TTC549 (cell line): ENCODE measurements at regions not wholly inside any gene's neighbourhood (a gene's known extent, or its start where the extent isn't known, plus 50 kb on each side); places are given as distances from the start of the nearest gene placed in this dataset.

ENCODE experiments used
- FAIRE-seq: peaks from 2 replicates; lab custom pipeline; 2012; peaks lifted over from hg19 to GRCh38; lab: Jason Lieb, UNC

DNA sequence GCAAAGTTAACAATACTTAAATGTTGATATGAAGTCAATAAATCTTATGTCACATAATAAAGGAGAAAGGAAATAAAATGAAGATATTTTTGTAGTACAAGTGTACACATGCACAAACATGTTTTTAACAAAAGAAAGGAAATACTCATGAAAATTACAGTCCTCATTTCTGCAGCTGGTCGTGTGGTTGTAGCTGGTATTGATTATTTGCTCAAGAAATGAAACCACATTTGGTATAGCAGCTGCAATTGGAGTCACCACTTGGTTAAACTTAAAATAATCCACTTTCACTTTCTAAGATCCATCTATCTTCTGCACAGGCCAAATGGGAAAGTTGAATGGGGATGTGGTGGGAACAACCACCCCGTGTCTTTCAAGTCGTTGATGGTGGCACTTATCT lies 580.5 kb upstream of the NRXN1 start:
- FAIRE-seq: no peak

DNA sequence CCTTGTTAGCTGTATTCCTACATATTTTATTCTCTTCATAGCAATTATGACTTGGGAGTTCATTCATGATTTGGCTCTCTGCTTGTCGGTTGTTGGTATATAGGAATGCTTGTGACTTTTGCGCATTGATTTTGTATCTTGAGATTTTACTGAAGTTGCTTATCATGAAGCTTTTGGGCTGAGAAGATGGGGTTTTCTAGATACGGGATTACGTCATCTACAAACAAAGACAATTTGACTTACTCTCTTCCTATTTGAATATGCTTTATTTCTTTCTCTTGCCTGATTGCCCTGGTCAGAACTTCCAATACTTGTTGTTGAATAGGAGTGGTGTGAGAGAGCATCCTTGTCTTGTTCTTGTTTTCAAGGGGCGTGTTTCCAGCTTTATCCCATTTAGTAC lies 569.8 kb upstream of the NRXN1 start:
- no peak for FAIRE-seq

DNA sequence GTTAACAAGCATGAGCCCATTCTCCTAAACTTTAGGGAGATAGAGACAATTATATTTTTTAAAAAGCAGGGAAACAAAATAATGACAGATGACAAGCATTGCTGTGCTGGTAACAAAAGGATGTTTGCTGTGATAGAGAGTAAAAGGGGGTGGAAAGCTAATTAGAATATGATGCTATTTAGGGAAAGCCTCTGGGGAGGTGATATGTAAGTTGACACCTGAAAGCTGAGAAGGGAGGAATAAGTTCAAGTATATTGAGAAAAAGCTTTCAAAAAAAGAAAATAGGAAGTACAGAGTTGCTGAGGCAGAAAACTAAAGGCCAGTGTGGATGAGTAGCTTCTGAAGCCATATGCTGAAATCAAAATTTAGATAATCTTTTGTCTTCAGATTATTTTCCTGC lies 565.2 kb upstream of the NRXN1 start:
- no peak for FAIRE-seq

DNA sequence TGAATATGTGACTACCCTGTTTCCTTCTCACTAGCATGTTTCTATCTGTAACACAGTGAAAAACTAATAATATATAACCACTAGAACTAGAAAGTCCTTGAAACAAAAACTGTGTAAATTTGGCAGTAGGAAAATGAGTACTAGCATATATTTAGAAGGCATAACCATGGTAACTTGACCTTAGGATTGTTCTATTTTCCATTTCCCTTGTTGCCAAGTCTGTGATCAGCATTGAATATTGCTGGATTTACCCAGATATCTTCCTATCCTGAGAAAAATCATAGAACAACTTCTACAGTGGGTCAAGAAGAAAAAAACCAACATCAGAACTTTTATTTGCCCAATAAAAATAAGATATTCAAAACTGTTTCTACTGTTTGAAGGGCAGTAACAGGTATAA lies 563.9 kb upstream of the NRXN1 start:
- FAIRE-seq: no peak

DNA sequence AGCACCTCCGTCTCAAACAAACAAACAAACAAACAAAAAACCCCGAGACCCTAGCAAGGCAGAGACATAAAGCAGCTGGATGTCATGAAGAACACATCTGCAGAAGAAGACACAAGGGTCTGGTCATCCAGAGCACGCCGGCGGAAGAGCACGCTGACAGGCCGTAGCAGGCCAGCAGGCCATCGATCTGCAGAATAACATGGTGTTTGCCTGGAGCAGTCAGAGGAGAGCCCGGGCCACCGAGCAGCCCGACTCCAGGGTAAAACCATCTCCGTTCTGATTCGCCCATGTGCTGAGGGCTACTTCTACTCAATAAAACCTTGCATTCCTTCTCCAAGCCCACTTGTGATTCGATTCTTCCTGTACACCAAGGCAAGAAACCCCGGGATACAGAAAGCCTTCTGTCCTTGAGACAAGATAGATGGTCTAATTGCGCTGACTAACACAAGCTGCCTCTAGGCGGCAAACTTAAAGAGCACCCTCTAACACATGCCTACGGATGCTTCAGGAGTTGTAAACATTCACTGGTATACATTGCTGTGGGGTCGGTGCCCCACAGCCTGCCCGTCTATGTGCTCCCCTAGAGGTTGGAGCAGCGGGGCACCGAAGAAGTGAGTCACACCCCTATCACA lies 549.8 kb upstream of the NRXN1 start:
- FAIRE-seq: no peak

DNA sequence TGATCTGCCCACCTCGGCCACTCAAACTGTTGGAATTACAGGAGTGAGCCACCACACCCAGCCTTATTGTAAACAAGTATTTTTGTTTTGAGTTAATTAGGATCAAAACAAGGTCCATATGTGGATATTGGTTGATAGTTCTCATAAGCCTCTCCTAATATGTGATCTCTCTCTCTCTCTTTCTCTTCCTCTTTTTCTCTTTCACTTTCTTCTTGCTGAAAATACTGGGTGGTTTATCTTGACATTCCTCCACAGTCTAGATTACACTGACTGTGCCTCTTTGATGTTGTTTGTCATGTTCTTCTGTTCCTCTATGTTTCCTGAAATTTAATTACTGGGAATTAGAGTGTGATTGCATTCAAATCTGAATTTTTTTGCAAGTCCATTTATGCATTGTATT lies 547.5 kb upstream of the NRXN1 start:
- no peak for FAIRE-seq

DNA sequence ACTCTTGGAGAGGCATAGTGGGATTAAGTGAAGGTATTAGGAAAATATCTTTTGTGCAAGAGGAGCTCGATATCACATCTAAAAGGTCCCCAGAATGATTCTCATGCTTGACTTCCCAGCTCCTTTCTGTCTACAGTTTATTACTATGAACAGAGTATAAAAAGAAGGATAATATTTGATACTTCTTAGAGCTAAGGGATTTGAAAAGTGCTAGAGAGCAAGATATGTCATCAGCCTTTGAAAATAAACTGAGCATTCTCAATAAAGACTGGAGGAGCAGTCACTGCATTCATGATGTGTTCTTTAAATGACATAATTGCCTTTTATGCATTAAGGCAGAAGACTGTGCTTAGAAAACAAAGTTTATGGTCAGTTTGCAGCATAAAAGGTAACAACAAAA lies 543.2 kb upstream of the NRXN1 start:
- no peak for FAIRE-seq

DNA sequence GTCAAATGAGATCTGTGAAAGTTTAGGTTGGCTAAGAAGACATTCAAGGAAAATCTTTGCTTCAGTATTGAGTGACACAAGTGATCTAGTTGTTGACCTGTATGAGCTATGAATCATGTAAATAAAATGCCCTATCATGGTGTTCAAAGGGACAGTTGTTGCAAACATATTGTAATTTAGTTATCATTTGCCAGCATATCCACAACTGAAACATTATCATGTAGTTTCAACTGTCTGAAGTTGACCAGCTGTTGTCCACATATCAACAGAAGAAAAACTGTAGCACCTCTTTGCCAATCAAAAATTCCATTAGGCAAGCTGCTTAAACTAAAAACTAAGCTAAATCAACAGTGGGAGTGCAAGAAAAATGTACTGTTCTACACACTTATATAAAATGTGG lies 527.1 kb upstream of the NRXN1 start:
- FAIRE-seq: no peak

DNA sequence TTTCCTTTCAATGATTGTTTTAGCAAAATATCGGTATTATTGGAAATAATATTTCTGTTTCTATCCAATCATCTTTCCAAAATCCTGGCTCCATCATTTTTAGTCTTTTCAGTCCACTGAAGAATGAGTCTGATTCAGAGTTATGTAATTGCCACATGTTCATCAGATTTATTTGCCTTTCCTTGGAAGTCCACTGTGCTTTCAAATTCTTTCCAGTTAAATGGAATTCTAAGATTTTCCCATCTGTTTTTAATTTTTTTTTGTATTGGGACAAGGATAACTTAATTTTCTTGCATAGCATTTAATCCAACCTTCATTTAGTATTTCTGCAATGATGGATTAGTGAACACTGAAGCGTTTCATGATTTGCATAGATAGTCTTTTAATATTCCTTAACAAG lies 521.5 kb upstream of the NRXN1 start:
- no peak for FAIRE-seq

DNA sequence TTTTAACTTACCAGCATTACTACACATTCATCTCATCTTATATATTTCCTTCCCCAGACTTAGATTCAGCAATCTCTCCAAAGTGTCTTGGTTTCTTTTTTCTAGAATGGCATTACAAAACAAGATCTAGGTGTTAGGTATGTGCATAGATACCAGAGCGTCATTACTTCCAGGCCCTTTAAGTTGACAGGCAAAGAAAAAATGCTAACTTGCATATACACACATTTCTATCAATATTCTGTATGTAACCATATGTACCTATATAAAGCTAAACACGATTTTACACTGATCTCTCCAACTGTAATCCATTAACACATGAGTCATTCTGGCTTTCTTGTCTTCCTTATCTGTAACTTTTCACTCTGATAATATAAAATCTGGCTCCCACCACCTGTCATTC lies 503.8 kb upstream of the NRXN1 start:
- no peak for FAIRE-seq

DNA sequence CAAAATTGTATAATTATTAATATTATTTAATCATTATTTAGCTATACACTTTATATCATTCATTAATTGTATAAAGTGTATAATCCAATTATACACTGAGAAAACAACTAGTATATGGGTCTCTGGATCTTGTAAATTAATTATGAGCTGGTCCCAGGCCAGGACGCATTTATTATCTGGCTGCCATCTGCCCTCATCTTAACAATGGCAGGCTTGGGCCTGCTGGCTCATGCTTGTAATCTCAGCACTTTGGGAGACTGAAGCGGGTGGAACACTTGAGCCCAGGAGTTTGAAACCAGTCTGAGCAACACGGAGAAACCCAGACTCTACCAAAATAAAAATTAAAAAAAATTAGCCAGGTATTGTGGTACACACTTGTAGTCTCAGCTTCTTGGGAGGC lies 502.2 kb upstream of the NRXN1 start:
- no peak for FAIRE-seq

DNA sequence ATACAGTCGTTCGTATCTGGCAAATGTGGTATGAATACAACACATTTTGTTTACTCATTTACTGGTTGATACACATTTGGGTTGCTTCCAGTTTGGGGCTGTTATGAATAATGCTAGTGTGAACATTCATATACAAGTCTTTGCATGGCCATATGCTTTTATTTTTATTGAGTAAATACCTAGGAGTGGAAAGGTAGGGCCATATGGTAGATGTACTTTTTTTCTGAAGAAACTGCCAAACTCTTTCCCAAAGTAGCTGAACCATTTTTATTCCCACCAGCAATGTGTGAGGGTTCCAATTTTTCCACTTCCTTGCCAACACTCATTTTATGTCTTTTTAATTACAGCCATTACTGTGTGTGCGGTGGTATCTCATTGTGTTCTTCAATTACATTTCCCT lies 496.2 kb upstream of the NRXN1 start:
- no peak for FAIRE-seq

DNA sequence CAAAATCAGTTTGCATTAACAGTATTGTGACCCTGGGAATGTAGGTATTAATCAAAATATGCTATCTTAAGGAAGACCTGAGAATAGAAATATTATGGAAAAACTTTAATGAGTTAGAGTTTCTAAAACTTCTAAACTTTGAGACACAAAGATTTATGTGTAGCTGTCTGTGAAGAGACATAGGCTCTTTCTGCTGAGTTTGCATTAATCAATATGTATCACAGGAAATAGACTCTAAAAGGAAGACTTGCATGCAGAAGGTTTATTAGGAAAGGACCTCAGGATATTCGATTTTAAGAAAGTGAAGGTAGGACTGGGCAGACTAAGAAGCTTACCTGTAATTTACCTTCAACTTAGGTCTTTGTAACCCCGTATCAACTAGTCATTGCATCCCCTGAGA lies 494.8 kb upstream of the NRXN1 start:
- no peak for FAIRE-seq

DNA sequence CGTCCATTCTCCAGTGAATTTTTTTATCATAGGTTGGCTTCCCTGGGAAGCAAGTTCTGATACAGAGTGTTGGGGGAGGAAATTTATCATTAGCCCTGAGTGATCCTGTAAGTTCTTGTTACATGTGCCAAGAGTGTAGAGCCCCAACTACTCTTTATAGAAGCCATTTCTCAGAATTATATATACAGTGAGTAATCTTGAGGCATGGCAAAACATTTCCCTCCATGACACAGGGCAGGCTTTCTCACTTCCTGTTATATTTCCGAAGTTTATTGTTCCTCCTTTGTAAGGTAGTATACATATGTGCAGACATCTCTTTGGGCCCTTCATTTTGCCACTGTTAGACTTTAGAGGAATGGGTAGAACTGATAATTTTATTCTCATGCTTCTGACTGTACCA lies 484.7 kb upstream of the NRXN1 start:
- no peak for FAIRE-seq

DNA sequence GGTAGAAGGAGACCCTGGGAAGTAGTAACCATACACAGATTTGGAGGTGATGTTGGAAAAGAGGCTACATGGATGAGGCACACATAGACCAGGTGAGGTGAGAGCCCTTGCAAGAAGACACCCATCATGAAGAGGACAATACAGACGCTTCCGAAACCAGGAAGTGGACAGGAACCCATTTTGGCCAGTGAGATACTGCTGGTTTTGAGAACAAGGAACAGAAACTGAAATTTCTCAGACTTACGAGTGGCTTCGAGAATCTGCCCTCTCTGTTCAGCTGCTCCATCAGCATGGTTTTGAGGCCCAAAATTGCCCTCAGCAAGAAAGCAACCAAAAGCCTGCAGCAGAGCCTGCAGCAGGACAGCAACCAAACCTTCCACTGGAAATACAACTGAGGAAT lies 479.1 kb upstream of the NRXN1 start:
- FAIRE-seq: no peak

DNA sequence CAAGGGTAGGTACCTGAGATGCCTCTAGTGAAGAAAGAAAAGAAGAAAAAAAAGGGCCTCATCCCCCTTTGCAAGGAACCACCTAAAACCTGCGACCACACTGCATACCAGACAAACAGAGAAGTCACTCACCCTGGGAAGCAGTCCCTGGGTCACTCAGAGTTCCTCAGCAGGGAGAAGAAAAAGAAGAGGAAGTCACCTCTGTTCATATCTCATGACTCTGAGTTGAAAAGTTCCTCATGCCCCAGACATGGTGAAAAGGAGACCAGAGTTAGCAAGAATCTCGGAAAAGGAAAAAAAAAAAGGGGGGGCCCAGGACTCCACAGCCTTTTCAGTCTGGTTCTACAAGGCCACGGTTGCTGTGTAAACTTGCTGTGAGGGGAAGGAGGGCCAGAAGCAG lies 478.4 kb upstream of the NRXN1 start:
- no peak for FAIRE-seq

DNA sequence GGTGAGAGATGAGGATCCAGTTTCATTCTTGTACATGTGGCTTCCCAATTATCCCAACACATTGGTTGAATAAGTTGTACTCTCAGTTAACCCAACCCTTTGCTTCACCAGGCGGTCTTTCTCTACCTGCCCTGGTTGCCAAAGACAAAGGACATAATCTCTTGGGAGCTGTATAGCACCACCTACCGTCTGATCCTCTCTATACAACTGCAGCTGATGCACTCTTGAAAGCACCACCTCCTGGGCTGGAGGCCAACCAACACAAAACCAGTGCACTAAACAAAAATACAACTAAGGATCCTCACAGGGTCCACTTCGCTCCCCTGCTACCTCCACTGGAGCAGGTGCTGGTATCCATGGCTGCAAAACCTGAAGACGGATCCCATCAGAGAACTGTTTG lies 473.6 kb upstream of the NRXN1 start:
- FAIRE-seq: no peak

DNA sequence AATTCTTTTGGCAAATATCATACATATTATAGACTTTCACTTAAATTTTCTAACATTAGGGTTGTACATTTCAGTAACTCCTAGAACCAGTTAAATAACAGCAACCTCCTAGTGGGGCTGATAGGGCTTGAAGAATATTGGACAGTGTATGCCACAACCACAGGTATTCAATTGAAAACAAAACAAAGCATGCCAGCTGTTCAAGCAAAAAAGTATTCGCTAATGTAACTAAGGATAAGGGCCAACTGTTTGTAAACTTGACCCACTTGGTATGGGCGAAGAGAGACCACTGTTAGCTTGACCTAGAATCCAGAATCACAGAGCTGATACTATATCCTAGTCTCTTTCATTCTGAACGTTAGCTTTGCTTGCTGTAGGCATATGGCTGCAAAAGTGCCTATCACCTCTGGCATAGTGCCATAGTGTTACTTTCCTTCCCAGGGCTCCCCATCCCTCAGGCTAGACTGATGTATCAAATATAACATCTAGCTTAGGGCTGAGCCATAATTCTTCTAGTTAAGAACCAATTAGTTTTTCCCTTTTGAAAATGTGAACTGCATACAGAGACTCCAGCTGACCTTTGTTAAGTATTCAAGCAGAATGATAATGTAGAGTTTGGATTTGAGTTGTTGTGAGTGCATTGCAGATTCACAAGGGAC lies 458.8 kb upstream of the NRXN1 start:
- FAIRE-seq: no peak

DNA sequence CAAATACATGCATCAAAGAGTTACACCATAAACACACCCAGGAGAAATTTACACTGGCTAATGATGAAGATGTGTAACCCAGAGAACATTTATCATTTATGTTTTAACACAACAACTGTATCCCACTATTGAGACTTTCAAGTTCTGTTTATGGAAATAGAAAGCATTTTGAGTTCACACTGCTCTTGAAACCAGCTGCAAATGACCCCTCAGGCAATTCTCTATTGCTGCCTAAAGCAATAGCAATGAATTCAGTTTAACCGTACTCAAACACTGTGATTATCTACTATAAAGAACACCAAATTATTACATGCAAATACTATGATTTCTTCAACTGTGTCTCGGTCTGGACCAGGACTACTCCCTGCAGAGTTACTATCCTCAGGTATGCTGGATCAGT lies 452.7 kb upstream of the NRXN1 start:
- FAIRE-seq: no peak

DNA sequence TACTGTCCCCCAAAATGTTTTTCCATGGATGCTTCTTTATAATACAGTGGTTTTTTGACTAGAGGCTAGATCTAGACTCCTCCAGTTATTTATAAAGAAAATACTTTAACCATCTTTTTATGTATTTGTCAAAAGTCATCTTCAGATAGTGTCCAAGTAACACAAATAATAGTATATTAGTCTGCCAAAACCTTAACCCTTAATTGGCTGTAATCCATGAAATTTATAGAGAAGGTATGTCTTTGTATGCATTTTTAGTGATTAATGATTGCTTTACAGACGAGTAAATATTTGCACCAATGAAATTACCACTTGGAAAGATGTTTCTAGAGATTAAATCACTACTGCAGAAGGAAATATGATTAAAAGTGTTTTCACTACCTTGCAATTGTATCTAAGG lies 451.8 kb upstream of the NRXN1 start:
- no peak for FAIRE-seq

DNA sequence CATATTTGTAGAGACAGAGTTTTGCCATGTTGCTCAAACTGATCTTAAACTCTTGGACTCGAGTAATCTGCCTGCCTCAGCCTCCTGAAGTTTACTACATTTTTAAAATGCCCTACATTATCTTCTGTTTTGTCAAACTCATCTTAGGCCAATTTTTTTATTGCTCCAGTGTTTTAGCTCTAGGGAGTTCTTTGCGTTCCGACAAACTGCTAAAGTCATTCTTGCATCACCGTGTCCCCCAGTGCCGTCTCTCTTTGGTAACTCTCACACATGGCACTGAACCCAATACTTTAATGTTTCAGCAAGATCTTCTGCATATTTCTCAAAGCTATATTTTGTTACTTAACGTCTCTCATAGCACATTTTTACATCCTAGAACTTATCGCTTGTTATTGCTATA lies 440.9 kb upstream of the NRXN1 start:
- no peak for FAIRE-seq

DNA sequence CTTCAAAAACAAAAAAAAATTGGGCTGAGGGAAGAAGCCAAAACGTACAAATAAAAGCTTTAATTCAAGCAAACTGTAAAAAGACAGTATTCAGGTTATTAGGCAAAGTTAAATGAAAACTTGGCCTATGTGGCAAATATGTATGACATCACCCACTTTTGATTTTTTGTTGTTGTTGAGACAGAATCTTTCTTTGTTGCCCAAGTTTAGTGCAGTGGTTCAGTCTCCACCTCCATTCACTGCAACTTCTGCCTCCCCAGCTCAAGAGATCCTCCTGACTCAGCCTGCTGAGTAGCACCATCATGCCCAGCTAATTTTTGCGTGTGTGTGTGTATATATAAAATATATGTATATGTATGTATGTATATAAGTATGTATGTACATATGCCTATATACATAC lies 440.4 kb upstream of the NRXN1 start:
- FAIRE-seq: no peak

DNA sequence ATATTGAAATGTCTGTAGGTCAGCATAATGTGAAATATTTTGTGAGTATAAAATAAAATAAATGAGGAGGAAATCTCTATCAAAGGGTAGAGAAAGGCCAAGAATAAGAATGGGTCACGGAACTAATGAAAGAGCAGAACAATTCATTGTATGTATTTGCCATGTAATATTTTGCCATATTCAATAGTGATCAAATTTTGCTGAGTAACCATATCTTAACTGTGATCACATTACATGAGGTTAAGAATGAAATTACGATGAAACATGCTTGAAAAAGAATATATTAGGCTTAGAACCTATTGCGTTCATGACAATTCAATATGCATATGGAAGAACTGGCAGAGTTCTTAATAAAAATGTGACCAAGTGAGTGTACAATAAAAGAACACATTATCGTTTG lies 437.2 kb upstream of the NRXN1 start:
- FAIRE-seq: no peak

DNA sequence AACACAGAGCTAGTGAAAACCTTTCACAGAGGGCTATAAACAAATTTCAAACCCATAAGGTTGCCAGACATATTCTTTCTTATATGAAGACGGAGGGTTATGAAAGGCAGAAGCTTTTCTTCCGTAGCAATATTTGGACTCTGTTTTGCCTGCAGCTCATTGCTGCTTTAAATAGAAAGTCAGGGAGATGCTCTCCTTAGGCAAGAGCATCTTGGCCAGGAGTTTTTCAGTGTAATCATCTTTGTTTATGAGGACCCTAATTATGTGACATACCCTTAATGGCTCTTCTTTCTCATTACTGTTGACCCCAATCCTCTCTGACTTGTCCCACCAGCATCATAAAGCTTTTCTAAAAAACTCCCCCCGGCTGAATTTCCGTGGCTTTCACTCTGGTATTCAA lies 433.4 kb upstream of the NRXN1 start:
- FAIRE-seq: no peak

DNA sequence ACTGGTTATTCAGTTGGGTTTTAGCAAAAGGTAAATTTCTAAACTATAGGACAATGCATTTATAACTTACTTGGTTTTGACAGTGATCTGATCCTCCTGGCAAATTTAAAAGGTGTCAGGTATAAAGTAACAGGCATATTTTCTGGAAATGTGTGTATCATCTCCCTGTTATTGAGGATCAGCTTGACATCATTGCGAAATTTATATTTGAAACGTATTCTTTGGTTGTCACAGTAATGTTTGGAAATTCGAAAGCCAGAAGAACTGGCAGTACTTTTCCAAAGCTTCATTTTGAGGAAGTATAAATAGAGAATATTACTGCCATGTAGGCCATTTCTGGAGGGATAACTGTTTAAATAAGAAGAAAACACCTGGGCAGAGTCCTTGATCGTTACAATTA lies 422.2 kb upstream of the NRXN1 start:
- FAIRE-seq: no peak
